SW480 (cell line): ENCODE measurements at regions not wholly inside any gene's neighbourhood (a gene's known extent, or its start where the extent isn't known, plus 50 kb on each side); places are given as distances from the start of the nearest gene placed in this dataset.
"Not testable (repeated sequence)": the region's sequence is repeated elsewhere in the genome, so short reads cannot be mapped to it uniquely, and the experiment has no call there.

Experiments
- DNase-seq: peaks from one replicate; pipeline ENCODE4 v3.0.0-alpha.2; 2016; ENCODE audit warnings: low spot score

GRCh38 chr2:235399895-235400294, 93.9 kb upstream of the AGAP1 start:
- no peak for DNase-seq

- no peak for DNase-seq
These were observed 91.4 kb upstream of the AGAP1 start for GRCh38 chr2:235402422-235402821.

- DNase-seq = no peak
These were observed 88.1 kb upstream of the AGAP1 start for GRCh38 chr2:235405612-235406361.

GRCh38 chr2:235406430-235406829, 87.4 kb upstream of the AGAP1 start:
- no peak for DNase-seq

GRCh38 chr2:235411905-235412485, 81.8 kb upstream of the AGAP1 start:
- DNase-seq = no peak

GRCh38 chr2:235413064-235413463, 80.8 kb upstream of the AGAP1 start:
- no peak for DNase-seq

GRCh38 chr2:235414422-235414821, 79.4 kb upstream of the AGAP1 start:
- no peak for DNase-seq

GRCh38 chr2:235416858-235417499, 76.9 kb upstream of the AGAP1 start:
- DNase-seq = no peak

GRCh38 chr2:235418918-235419317, 74.9 kb upstream of the AGAP1 start:
- no peak for DNase-seq

GRCh38 chr2:235419996-235420395, 73.8 kb upstream of the AGAP1 start:
- DNase-seq = no peak

- DNase-seq = no peak
These were observed 72.2 kb upstream of the AGAP1 start for GRCh38 chr2:235421618-235422017.

- no peak for DNase-seq
These were observed 63.3 kb upstream of the AGAP1 start for GRCh38 chr2:235430366-235431083.

GRCh38 chr2:235432741-235433520, 60.9 kb upstream of the AGAP1 start:
- no peak for DNase-seq

GRCh38 chr2:235433860-235434259, 60.0 kb upstream of the AGAP1 start:
- no peak for DNase-seq

- DNase-seq = no peak
These were observed 53.7 kb upstream of the AGAP1 start for GRCh38 chr2:235439959-235440662.

GRCh38 chr2:235443580-235443979, 50.3 kb upstream of the AGAP1 start:
- not testable (repeated sequence) for DNase-seq
